ENCODE measurements at regions not wholly inside any gene's neighbourhood (a gene's known extent, or its start where the extent isn't known, plus 50 kb on each side); places are given as distances from the start of the nearest gene placed in this dataset.

DNA sequence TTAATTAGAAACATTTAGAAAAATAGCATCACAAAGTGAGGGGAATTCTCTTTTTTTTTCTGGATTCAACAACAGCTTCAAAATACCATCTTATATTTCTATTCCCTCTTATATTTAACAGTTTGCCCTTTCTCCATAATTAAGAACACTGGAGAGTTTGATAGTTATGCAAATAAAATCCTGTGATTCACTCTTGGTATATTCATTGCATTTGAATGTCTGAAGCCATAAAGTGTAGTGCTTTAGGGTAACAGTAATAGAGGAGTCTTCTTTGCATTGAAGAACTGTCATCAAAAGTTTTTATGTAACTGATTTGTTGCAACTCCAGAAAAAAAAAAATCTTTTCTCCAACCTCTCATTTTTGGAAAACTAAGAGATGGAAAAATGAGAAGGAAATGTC is 352.0 kb upstream of the GALNTL6 start:
- no peak for TF ChIP-seq GATA2 (IDR thresholded peaks at IDR 0.05; ENCODE audit: low read depth, low read length)
- no peak for TF ChIP-seq GATA3 (IDR thresholded peaks at IDR 0.05; ENCODE audit: low read depth, low read length)

All from SH-SY5Y (cell line).